Upper lobe of left lung (tissue), 4 donors: ENCODE measurements at regions not wholly inside any gene's neighbourhood (a gene's known extent, or its start where the extent isn't known, plus 50 kb on each side); places are given as distances from the start of the nearest gene placed in this dataset.
"Not testable (repeated sequence)": the region's sequence is repeated elsewhere in the genome, so short reads cannot be mapped to it uniquely, and the experiment has no call there.

ENCODE experiments used
- CTCF ChIP-seq, 6 experiments: fragments of 450-650 bp in 4 of 6; fragments of 200-600 bp in 2 of 6; sonication (generic) in 2 of 6; IDR thresholded peaks; one replicate each; pipeline ENCODE4 v1.5.1; 2016 to 2019; ENCODE audit warnings: antibody characterized with exemption in 6 of 6
- EP300 ChIP-seq, 4 donors: sonication (generic); formaldehyde crosslinking; IDR thresholded peaks; one replicate each; pipeline ENCODE4 v1.5.1; 2017; ENCODE audit warnings: antibody characterized with exemption in 4 of 4, control low read depth in 2 of 4

DNA sequence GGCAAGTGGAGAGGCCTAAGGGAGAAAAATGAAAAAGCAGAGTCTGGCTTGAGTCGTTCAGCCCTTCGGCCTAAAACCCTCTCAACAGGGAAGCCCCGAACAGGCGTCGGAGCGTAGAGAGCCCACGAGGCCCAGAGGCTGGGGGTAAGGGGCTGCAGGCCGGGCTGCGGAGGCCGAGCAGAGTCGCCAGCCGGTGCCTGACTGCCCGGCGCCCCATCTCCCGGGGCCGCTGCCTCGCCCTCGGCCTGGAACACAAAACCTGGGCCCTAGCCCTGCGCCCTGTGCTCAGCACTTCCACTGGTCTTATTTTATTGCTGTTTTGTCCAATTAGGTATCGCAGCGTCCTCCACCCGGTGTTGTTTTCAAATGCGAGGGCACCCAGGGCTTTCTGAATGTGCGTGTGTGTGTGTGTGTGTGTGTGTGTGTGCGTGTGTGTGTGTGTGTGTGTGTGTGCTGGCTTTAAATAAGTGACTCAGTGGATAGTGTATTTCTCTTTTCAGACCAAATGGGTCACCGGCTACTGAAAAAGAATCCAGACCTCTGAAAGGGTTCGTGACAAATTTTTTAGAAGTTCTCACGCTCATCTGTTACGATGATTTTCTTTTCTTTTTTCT is 463.1 kb upstream of the ZNG1F start:
- not testable (repeated sequence) for TF ChIP-seq CTCF, EP300 (IDR thresholded peaks at IDR 0.05)
